Tibial nerve (tissue), 4 donors: ENCODE measurements at regions not wholly inside any gene's neighbourhood (a gene's known extent, or its start where the extent isn't known, plus 50 kb on each side); places are given as distances from the start of the nearest gene placed in this dataset.

ENCODE experiments used
- DNase-seq, 2 donors: peaks; one replicate each; pipeline ENCODE4 v3.0.0-alpha.2; 2019; ENCODE audit warnings: low spot score in 2 of 2
- H3K27ac ChIP-seq, 4 donors: fragments of 200-600 bp; sonication (generic) in 3 of 4; one replicate each; pipeline ENCODE4 v1.5.1; 2017 to 2019; ENCODE audit warnings: mild to moderate bottlenecking in 1 of 4
- H3K27me3 ChIP-seq, 2 donors: fragments of 200-600 bp; sonication (generic) in 1 of 2; one replicate each; pipeline versions ENCODE4 v1.5.1 to v1.6.0; 2017 to 2019
- H3K36me3 ChIP-seq, 3 donors: fragments of 200-600 bp; sonication (generic); one replicate each; pipeline ENCODE4 v1.5.1; 2018 to 2019
- H3K4me1 ChIP-seq, 4 donors: fragments of 200-600 bp; sonication (generic) in 3 of 4; one replicate each; pipeline ENCODE4 v1.5.1; 2017 to 2019
- H3K4me3 ChIP-seq, 4 donors: fragments of 200-600 bp; sonication (generic) in 3 of 4; one replicate each; pipeline ENCODE4 v1.5.1; 2017 to 2019; ENCODE audit warnings: mild to moderate bottlenecking in 1 of 4, moderate library complexity in 1 of 4
- H3K9me3 ChIP-seq, 4 donors: fragments of 200-600 bp; sonication (generic) in 3 of 4; one replicate each; pipeline ENCODE4 v1.5.1; 2017 to 2019
- EP300 ChIP-seq, 2 donors: sonication (generic); formaldehyde crosslinking; IDR thresholded peaks; one replicate each; pipeline ENCODE4 v1.6.1; 2017; ENCODE audit warnings: antibody characterized with exemption in 2 of 2, mild to moderate bottlenecking in 1 of 2
- POLR2A ChIP-seq, 2 donors: fragments of 450-650 bp; IDR thresholded peaks; one replicate each; pipeline ENCODE4 v1.6.1; 2017; ENCODE audit warnings: antibody characterized with exemption in 2 of 2, mild to moderate bottlenecking in 2 of 2, moderate library complexity in 2 of 2
- WGBS, 2 donors: methylation state at CpG; one replicate each; pipeline ENCODE4 v1.1.5; 2018; 5-methylcytosine and 5-hydroxymethylcytosine counted together
- TF ChIP-seq, protein P1 (sequence below), 5 experiments: fragments of 200-600 bp in 3 of 5; fragments of 450-650 bp in 2 of 5; sonication (generic) in 3 of 5; IDR thresholded peaks; one replicate each; pipeline ENCODE4 v1.5.1; 2016 to 2019; ENCODE audit warnings: antibody characterized with exemption in 5 of 5, mild to moderate bottlenecking in 3 of 5, moderate library complexity in 2 of 5

DNA sequence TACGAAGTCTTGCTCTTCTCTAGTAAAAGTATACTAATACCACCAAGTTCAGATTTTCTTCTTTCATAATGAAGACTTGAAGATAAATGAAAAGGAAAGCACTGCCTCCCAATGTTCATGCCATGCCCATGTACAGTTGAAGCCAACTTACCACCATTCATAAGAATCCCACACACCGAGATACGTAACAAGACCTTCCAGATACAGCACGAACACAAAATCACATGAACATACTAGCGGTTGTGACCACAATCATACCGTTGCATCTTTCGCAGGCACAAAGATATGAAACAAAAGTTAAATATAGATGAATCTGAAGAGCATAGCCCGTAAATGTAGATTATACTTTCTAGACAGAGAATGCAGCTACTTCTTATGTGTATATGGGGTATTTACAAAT lies 412.5 kb downstream of the CBLN4 start:
- no peaks in the 10 kb centered on the region for H3K27me3 ChIP-seq
- H3K4me1 ChIP-seq = peaks cover 0 to 5% (median 0%) of the 10 kb centered on the region in 4 donors
- no peak for TF ChIP-seq POLR2A (IDR thresholded peaks at IDR 0.05)
- no peak for TF ChIP-seq EP300 (IDR thresholded peaks at IDR 0.05)
- TF ChIP-seq, protein P1, sequence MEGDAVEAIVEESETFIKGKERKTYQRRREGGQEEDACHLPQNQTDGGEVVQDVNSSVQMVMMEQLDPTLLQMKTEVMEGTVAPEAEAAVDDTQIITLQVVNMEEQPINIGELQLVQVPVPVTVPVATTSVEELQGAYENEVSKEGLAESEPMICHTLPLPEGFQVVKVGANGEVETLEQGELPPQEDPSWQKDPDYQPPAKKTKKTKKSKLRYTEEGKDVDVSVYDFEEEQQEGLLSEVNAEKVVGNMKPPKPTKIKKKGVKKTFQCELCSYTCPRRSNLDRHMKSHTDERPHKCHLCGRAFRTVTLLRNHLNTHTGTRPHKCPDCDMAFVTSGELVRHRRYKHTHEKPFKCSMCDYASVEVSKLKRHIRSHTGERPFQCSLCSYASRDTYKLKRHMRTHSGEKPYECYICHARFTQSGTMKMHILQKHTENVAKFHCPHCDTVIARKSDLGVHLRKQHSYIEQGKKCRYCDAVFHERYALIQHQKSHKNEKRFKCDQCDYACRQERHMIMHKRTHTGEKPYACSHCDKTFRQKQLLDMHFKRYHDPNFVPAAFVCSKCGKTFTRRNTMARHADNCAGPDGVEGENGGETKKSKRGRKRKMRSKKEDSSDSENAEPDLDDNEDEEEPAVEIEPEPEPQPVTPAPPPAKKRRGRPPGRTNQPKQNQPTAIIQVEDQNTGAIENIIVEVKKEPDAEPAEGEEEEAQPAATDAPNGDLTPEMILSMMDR (IDR thresholded peaks at IDR 0.05) = no peak
- H3K9me3 ChIP-seq = no peaks in the 10 kb centered on the region
- DNase-seq = no peak
- H3K36me3 ChIP-seq = no peaks in the 10 kb centered on the region
- WGBS, 2 donors = 79 to 89% methylated on average over 8 of the region's 8 CpGs
- no peak overlapping the region for H3K27ac ChIP-seq
- no peak overlapping the region for H3K4me3 ChIP-seq

DNA sequence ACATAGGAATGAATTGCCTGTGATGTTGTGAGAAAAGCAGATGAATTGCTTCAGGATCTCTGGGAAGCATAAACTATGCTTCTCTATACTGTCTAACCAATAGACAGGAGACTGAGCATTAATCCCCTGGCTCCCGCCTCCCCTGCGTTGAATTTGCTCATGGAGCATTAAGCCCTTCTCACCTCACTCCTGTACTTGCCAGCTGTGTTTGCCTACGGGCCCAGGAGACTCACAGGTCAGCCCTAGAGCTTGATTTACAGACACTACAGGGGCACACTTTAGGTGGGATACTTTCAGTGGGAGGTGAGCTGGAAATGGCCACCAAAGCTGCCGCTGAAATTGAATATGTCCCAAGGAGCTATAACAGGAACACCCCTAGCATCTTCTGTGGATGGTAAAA lies 418.7 kb downstream of the CBLN4 start:
- no peaks in the 10 kb centered on the region for H3K4me1 ChIP-seq
- H3K9me3 ChIP-seq = no peaks in the 10 kb centered on the region
- WGBS, 2 donors = 60 to 69% methylated on average over 4 of the region's 4 CpGs
- no peaks in the 10 kb centered on the region for H3K27me3 ChIP-seq
- H3K4me3 ChIP-seq = no peak overlapping the region
- no peak for DNase-seq
- no peaks in the 10 kb centered on the region for H3K36me3 ChIP-seq
- TF ChIP-seq EP300 (IDR thresholded peaks at IDR 0.05) = no peak
- TF ChIP-seq, protein P1 (IDR thresholded peaks at IDR 0.05) = no peak
- no peak for TF ChIP-seq POLR2A (IDR thresholded peaks at IDR 0.05)
- no peak overlapping the region for H3K27ac ChIP-seq

DNA sequence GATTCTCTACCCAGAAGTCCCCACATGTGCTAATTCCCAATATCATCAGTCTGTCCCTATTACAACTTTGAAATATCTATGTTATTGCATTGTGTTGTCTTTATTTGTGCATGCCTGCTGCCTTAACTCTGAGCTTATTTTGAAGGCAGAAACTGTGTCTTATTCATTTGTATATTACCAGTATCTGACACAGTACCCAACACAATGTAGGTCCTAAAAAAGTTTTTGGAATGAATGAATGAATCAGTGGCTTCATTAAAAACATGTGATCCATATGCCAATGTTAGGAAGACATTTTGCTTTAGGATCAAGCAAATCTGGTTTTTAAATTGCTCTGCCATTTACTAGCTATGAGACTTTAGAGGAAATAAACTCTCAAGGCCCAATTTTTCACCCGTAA lies 420.4 kb downstream of the CBLN4 start:
- Histone ChIP-seq H3K4me3 (no peak overlapping the region), H3K27me3 (no peaks in the 10 kb centered on the region), H3K4me1 (no peaks in the 10 kb centered on the region), H3K27ac (no peak overlapping the region), H3K9me3 (no peaks in the 10 kb centered on the region), H3K36me3 (no peaks in the 10 kb centered on the region)
- TF ChIP-seq, protein P1 (IDR thresholded peaks at IDR 0.05) = no peak
- TF ChIP-seq EP300 (IDR thresholded peaks at IDR 0.05) (no peak), POLR2A (IDR thresholded peaks at IDR 0.05) (no peak)
- WGBS, 2 donors = 89 to 94% methylated on average over 1 of the region's 1 CpG
- no peak for DNase-seq

DNA sequence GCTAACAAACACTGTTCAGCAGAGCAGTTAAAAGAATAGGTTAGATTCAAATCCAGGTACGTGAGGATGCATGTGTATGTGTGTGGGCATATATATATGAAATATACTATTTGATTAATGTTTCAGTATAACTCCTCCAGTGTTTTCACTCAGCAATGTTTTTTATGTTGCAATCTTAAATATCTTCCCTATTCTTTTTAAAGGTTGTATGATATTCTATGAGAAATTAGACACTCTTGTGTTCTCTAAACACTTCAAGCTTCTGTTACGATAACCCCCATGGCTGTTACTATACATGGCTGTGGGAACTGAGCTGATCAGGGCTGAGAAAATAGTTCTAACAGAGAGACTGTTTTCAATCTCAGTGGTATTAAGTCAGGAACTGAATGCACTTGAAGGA lies 421.0 kb downstream of the CBLN4 start:
- Histone ChIP-seq H3K27ac (no peak overlapping the region), H3K27me3 (no peaks in the 10 kb centered on the region), H3K36me3 (no peaks in the 10 kb centered on the region), H3K9me3 (no peaks in the 10 kb centered on the region), H3K4me3 (no peak overlapping the region), H3K4me1 (no peaks in the 10 kb centered on the region)
- WGBS, 2 donors = 93 to 94% methylated on average over 2 of the region's 2 CpGs
- no peak for DNase-seq
- TF ChIP-seq POLR2A (IDR thresholded peaks at IDR 0.05) = no peak
- no peak for TF ChIP-seq EP300 (IDR thresholded peaks at IDR 0.05)
- TF ChIP-seq, protein P1 (IDR thresholded peaks at IDR 0.05) = no peak

DNA sequence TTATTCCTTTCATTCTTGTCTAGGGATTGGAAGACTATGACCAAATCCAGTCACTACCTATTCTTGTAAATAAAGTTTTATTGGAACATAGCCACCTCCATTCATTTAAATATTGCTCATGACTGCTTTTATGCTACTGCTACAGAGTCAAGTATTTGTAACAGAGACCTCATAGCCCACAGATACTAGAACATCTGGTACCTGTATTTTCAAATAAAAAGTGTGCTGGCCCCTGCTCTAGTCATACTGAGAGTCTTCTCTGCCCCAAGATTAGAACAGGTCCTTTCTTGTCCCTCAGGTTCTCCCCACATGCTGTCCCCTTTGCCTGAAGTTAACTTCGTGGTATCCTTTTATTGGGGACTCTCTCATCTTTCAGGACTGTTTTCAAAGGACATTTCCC lies 422.3 kb downstream of the CBLN4 start:
- H3K36me3 ChIP-seq = no peaks in the 10 kb centered on the region
- no peaks in the 10 kb centered on the region for H3K27me3 ChIP-seq
- TF ChIP-seq EP300 (IDR thresholded peaks at IDR 0.05) = no peak
- TF ChIP-seq POLR2A (IDR thresholded peaks at IDR 0.05) = no peak
- TF ChIP-seq, protein P1 (IDR thresholded peaks at IDR 0.05) = no peak
- no peaks in the 10 kb centered on the region for H3K4me1 ChIP-seq
- WGBS, 2 donors = 59% methylated on average over 1 of the region's 1 CpG
- H3K9me3 ChIP-seq = no peaks in the 10 kb centered on the region
- H3K27ac ChIP-seq = no peak overlapping the region
- H3K4me3 ChIP-seq = no peak overlapping the region
- no peak for DNase-seq
